Occipital lobe (tissue), 1 donor: ENCODE measurements at regions not wholly inside any gene's neighbourhood (a gene's known extent, or its start where the extent isn't known, plus 50 kb on each side); places are given as distances from the start of the nearest gene placed in this dataset.

Source experiments
- DNase-seq: peaks from one replicate; lab custom pipeline; 2025; lab: John Stamatoyannopoulos, UW

DNA sequence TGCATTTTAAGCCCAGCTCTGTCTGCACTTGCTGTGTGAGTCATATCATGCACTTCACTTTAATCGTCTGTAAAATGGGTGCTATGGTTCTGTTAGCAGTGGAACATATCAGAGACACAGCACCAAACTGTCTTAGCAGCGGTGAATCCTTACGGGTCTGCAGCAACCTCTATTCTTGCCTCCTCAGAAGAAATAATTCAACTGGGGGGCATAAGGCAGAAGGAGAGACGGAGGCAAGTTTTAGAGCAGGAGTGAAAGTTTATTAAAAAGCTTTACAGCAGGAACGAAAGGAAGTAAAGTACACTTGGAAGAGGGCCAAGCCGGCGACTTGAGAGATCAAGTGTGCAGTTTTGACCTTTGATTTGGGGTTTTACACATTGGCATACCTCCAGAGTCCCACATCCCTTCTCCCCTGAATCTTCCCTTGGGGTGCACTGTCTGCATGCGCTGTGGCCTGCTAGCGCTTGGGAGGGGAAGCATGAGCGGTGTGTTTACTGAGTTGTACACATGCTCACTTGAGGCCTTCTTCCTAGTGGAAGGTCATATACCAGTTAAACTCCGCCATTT lies 109.8 kb downstream of the DDX1 start:
- no peak for DNase-seq

DNA sequence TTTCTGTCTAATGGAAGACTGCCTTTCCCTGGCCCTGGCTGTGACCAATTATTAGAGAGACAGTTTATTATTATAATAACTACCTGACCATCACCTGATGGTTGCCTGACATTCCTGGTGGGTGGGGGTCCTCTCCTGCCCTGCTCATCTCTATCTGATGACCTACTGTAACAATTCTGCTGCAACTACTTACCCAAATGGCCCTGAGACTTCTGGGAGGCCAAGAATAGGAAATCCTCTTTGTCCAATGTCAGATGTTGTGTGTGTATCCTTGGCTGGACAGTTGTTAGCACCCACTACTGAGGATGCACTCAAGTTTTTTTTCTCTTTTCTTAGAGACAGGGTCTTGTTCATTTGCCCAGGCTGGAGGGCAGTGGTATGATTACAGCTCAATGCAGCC lies 110.3 kb downstream of the DDX1 start:
- DNase-seq = no peak

- no peak for DNase-seq
These were observed 110.8 kb downstream of the DDX1 start for GRCh38 chr2:15702452-15702851.

GRCh38 chr2:15703365-15703869 lies 111.7 kb downstream of the DDX1 start:
- DNase-seq = no peak

DNA sequence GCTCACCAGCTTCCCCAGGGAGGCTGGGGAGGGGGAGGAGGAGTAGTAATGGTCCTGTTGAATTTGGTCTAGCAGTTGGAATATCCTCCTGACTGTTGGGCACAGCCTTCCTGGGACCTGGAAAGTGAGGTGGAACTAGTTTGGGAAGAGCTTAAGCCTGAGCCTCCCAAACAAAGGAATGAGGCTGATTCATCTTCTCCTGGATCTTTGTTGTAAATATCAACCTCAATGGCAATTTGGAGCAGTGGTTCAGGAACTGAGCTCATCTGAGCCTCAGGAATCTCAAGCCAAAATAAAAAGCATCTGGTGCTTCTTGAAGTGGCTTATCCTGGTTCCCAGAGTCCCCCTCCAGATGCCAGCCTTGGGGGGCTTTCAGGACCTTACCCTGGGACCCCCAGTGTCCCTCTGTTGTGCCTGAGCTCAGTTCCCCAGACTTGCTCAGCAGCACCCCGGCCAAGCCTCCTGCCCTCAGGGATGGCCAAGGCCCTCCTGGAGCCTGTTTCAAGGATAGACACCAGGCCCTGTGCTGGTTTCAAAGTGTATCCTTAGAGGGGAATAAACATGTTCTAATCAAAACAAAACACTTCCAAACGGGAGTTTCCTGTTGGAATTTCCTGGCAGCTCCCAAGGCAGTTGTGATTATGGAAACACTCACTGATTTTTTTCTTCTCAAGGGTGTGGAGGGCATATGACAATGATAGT lies 112.6 kb downstream of the DDX1 start:
- DNase-seq = no peak

DNA sequence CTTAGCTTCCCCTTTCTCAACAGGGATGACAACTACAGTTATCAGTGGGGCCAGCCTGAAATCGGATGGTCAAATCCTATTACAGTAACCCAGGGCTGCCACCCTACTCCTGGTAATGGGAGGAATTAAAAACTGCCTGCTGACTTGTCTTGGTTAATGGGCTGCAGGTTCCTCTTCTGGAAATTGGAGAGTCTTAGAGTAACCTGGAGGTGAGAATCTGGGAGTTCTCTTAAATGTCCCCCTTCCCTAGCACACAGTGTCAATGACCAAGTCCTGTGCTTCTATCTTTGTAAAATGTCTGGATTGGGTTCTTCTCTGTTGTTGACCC lies 113.1 kb downstream of the DDX1 start:
- no peak for DNase-seq

DNA sequence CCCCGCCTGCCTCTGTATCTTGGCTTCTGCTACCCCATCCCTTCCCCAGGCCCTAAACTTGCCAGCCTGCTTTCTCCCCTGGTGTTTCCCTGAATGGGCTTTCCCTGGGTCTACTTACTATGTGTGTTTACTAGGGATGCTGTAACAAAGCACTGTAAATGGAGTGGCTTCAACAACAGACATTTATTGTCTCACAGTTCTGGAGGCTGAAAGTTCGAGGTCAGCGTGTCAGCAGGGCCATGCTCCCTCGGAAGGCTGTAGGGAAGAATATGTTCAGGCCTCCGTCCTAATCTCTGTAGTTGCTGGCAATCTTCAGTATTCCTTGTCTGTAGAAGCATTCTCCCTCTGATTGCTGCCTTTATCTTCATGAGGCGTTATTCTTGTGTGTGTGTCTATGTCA lies 113.6 kb downstream of the DDX1 start:
- DNase-seq = no peak

- DNase-seq = no peak
These were observed 114.2 kb downstream of the DDX1 start for GRCh38 chr2:15705839-15706386.

DNA sequence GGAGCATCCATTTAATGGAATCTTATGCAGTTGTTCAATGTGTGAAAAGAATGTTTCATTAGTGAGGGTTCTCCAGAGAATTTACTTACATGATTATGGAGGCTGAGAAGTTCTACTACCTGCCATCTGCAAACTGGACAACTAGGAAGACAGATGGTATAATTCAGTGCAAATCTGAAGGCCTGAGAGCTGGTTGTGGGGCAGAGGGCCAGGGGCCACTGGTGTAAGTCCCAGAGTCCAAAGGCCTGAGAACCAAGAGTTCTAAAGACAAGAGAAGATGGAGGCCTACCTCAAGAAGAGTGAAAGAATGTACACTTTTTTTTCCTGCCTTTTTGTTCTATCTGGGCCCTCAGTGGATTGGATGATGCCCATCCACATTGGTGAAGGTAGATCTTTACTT lies 114.8 kb downstream of the DDX1 start:
- no peak for DNase-seq

DNA sequence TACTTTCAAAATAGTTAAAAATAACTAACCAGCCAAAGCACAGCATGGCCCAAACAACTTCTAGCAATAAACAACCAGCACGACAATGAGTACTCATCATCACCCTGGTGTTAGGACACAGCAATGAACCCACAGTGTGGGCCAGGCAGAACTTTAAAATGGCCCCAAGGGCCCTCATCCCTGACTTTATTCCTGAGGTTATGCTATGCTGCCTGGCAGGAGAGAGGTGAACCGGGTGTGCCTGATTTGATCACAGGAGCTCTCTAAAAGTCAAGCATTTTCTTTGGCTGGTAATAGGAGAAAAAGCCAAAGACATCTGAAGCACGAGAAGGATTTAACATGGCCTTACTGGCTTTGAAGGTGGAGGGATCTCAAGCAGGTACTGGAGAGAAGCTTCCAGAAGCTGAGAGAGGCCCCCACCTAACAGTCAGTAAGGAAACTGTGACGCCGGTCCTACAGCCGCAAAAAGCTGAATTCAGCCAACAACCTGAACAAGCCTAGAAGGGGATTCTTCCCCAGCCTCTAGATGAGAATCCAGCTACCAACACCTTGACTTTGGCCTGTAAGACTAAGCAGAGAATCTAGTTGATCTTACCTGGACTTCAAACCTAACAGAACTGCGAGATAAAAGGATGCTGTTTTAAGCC lies 115.4 kb downstream of the DDX1 start:
- no peak for DNase-seq

- DNase-seq = no peak
These were observed 116.5 kb downstream of the DDX1 start for GRCh38 chr2:15708161-15708560.

DNA sequence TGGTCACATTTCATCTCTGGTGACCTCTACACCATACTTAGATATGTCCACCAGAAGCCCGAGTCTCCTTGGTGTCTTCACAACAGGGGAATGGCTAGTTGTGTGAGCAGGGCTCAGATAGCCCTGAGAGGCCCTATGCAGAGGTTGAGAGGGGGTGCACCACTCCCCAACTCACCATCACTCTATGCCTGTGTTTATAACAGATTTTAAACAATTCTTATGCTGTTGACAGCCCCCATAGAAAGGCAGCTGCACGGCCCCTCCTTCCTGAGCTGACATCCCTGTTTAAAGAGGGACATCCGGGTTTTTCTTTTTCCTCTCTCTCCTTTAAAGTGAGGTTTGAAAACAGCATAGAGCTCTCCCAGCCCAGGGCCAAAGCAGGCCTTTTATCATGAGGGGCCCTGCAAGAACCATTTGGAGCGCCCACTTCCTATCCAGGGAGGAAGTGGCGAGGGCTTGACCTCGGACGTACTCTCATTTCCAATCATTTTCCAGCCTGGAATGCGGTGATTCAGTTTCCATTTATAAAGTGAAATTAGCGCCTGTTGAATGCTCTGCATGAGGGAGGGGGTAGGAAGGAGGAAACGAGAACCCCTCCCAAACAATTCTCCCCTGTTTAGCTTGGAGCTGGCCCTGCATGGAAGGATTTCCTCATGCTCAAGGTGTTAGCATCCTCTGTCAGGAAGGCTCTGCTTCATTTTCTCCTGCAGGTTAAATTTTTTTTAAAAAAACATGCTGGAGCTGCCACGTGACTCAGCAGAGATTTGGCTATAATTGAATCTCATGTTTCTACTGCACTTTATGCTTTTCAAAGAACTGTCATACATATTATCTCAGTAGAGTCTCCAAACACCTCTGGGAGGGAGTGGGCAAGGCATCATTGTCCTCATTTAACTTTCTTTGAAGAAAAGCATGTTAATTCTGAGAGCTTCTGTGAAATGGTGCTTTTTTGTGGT lies 117.5 kb downstream of the DDX1 start:
- DNase-seq = no peak

DNA sequence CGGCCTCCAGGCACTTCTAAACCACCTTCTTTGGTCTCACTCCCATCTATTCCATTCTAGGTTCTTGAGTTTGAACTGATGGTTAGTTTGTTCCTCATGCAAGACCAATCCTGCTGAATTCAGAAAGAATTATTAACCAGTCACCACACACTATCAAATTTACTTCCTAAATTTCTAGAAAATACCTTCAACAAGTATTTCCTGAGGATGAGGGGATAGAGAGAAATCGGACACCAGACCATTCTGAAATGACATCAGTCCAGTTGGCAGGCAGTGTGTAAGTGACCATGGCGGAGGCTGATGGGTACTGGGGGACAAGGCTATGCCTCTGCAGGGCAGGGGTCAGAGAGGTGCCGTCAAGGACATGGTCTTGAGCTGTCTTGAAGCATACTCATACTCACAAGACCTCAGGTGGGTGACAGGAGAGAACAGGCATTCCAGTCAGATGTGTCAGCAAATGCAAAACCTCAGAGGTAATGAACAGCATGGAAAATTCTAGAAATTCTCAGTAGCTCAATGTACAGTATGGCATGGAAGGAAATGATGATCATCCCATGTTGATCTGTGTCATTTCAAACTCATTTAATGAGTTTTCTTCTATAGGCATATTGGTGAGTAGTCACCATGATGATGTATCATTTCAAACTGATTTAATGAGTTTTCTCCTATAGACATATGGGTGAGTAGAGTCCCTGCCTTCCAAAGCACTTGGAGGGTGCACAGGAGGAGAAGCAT lies 119.6 kb downstream of the DDX1 start:
- DNase-seq = no peak

DNA sequence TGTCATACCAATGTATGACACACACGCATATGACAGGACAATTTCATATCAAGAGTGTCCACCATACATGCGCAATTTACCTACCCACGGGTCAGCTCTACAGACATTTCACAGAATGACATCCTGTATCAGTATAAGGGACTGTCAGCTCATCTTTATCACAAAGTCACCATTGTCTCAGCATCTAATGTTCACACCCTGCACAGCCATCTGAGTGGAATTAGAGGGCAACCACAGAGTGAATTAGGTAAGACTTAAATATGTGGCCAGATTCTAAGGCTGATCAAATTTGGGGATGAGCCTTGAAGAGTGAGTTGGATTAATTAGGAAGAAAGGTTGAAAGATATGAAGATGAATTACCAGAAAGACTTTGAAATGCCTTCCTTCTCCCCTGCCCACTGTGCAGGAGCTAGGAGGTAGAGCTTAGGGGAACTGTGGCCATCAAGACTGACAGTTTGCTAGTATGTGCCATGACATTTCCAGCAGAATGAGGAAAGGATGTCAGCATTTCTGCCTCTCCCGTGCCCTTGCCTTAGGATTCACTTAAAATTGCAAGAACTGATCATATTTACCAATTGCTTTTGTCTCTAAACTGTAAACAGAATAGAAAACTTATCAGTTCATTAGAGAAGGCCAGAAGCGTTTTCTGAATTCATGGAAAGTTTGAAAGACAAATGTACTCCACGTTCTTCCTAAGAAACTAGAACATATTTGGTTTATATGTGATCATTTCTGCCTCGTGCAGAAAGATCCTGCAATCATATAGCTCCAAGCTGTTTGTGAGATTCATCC lies 121.1 kb downstream of the DDX1 start:
- no peak for DNase-seq

GRCh38 chr2:15713475-15713874 lies 121.8 kb downstream of the DDX1 start:
- DNase-seq = no peak

GRCh38 chr2:15714002-15714401 lies 122.3 kb downstream of the DDX1 start:
- no peak for DNase-seq

DNA sequence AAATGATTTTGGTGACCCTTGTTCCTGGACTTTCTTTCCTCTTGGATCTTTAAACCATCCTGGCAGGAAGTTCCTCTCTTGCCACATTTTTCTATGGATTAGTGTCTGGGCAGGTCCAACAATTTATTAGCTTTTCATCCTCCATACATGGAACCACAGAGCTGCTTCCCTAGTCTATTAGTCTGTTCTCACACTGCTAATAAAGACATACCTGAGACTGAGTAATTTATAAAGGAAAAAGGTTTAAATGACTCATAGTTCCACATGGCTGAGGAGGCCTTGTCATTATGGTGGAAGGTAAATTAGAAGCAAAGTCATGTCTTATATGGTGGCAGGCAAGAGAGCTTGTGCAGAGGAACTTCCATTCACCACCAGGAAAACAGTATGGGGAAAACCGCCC lies 122.9 kb downstream of the DDX1 start:
- DNase-seq = no peak

DNA sequence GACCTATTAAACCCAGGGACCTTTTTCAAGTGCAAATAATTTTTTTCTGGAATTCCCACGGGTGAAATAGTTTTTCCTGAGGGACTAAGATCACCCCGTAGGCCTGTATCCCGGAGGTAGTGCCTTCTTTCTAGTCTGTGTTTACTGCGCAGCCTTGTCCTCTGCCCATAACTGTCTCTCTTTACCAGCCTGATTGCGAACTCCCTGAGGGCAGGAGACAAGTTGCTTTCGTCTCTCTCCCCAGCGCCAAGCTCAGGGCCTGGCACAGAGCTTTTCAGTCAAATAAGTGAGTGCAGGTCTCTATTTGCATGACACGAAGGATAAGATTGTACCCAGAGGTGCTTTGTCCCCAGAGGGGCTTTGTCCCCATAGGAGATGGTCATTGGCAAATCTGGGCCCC lies 123.9 kb downstream of the DDX1 start:
- DNase-seq = no peak

GRCh38 chr2:15718103-15718943 lies 126.7 kb downstream of the DDX1 start:
- no peak for DNase-seq
